Stimulated activated CD8-positive, alpha-beta memory T cell treated with anti-CD3 and anti-CD28 coated beads, Interleukin-4, amount 100 ng/mL, for 1 hour (primary cell): ENCODE measurements at regions not wholly inside any gene's neighbourhood (a gene's known extent, or its start where the extent isn't known, plus 50 kb on each side); places are given as distances from the start of the nearest gene placed in this dataset.

ENCODE experiments used
- DNase-seq, 2 donors: peaks; one replicate each; pipeline ENCODE4 v3.0.0-alpha.2; 2020; ENCODE audit warnings: low read depth in 2 of 2, low spot score in 1 of 2

- DNase-seq, result no peak
Measured at GRCh38 chrX:9087271-9088040, 53.5 kb upstream of the FAM9B start.

DNA sequence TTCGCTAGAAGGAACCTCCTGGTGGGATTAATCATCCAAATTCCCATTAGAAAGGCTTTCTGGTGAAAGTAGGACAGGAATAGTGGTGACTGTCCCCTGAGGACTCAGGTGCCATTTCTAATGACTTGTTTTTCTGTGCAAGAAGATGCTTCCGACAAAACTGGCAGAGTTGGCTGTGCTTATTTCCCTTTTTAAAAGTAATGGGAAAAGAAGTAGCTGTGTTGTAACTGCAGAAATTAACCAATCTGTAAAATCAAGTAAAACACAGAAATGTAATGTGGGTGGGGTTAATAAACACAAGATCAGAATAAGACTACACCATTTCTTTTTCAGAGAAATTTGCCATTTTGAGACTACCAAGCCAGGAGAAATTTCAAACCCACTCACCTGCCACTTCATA is 55.0 kb upstream of the FAM9B start:
- DNase-seq, result no peak

GRCh38 chrX:9090766-9091165 is 56.8 kb upstream of the FAM9B start:
- DNase-seq, result no peak

DNA sequence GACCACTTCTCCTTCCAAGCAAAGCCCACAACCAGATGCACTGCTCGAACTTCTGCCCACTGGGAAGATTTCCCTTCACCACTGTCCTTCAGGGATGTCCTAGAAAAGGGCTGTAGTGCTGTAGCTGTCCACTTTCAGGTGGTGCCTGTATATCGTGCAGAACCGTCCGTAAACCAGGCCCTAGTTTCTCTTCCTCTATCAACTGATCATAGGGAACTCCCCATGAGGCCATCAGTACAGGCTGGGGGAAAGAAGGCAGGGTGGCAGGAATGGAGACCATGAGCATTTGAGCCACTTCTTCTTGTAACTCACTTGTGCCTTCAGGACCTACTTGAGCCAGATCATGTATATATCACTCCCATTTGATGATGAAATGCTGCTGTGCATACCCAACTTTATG is 57.3 kb upstream of the FAM9B start:
- no peak for DNase-seq

GRCh38 chrX:9102956-9103355 is 69.0 kb upstream of the FAM9B start:
- DNase-seq, result no peak

DNA sequence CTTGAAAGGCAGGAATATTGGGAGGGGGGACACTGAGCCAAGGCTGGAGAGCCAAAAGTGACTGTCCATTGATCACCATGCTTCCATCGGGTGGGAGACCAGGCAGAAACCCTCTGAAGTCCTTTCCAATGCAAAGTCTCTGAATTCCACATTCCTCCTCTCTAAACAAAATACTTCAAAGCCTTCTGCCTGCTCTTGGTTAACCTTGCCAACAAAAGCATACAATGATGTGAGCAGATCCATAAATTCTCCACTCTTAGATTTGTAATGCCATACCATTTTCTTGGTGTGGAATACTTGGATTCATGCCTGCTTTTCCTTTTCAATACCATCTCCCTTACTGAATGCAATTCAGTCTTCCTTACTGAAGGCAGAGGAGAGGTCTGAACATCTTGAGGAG is 74.1 kb upstream of the FAM9B start:
- no peak for DNase-seq

DNA sequence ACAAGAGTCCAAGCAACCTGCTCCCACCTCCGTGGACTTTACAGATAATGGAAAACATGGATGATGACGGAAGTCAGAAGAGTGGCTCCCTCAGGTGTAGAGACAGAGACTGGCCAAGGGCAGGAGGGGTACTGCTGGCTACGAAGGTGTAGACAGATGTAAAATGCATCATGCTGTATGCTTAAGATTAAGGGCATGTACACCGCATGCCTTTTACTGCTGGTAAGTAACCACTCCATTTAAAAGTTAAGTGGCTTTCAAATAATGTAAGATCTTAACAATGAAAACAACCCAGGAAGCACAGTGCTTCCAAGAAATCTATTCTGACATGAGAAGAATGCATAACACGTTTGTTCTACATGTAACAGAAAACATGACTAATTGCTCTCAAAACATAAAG is 76.9 kb upstream of the FAM9B start:
- DNase-seq, result no peak

- DNase-seq, result no peak
Measured at GRCh38 chrX:9114245-9114644, 80.3 kb upstream of the FAM9B start.

- no peak for DNase-seq
Measured at GRCh38 chrX:9117851-9118250, 83.9 kb upstream of the FAM9B start.

DNA sequence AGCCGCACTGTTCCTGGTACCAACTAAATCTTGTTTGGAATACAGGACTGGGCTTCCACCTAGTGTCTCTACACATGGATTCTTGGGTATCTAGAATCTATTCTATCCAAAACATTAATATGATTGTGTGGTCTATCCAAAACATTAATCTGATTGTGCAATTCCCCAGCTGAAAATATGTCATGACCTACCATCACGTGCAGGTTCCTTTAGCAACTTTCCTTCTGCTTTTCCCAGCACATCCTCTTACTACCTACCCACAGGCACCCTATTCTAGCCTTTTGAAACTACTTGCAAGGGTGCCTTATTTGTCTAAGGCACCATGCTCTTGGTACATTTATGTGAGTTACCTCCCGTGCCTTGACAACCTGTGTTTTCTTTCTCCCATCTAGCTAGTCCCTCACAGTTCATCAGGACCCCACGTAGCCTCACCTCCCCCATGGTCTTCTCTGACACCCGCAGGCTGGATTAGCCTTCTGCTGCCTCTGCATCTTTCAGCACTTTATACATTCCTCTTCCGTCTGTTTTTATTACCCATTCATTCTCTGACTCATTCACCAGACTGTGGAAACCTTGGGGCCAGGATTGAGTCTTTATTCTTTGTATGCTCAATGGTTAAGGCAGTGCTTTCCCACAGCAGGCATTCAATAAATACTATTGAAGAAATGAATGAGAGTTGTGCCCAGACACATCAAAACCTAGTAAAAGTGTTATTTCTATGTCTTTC is 88.8 kb upstream of the FAM9B start:
- no peak for DNase-seq

- no peak for DNase-seq
Measured at GRCh38 chrX:9127986-9128385, 94.1 kb upstream of the FAM9B start.

DNA sequence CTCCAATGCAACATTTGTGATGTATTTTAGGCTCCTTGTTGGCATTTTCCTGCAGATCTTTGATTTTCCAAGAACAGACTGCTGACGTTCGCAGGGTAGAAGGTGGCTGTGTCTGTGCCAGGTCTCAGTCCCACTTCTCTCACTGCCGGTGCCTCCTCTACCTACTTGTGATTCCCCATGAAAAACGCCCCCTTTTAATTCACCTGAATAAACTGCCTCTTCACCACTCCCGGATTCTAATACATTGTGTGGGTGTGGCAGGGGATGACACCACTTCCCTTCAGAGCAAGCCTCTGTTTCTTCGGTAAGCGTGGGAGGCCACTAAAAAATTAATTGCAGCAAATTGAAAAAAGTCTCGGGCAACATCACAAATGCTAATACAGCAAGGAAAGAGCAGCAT is 96.1 kb upstream of the FAM9B start:
- DNase-seq, result no peak

- no peak for DNase-seq
Measured at GRCh38 chrX:9131066-9131465, 97.1 kb upstream of the FAM9B start.

GRCh38 chrX:9132036-9132638 is 98.2 kb upstream of the FAM9B start:
- no peak for DNase-seq

DNA sequence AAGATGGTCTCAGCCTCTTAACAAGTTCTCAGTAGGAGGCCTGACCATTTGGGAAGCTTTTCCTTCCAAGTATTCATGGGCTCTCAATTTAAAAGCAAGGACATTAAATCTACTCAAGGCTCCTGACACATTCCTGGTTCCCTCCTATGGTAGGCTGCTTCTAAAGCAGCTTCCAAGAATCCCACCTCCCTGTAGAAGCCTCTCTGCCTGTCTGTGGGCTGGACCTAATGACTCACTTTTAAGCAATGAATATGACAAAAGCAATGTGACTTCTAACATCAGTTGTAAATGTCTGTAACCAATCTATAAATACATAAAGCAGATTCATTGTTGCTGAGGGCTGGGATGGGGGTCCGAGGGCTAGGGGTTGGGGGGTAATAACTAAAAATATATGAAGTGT is 99.5 kb upstream of the FAM9B start:
- no peak for DNase-seq

DNA sequence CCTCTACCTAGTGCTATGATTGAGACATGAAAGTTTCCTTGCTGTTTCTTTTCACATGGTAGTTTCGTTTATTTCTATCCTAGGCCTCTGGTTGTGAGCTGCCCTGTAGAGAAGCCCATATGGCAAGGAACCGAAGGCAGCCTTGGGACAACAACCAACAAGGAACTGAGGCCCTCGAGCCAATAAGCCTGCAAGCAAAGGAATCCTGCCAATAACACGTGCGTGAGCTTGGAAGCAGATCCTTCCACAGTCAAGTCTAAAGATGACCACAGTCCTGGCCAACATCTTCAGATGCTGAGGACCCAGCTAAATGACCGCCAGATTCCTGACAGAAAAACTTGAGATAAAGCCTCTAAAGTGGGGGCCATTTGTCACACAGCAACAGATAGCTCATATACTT is 100.4 kb upstream of the FAM9B start:
- DNase-seq, result no peak

- no peak for DNase-seq
Measured at GRCh38 chrX:9135901-9136510, 102.1 kb upstream of the FAM9B start.

GRCh38 chrX:9137152-9137551 is 103.2 kb upstream of the FAM9B start:
- DNase-seq, result no peak

DNA sequence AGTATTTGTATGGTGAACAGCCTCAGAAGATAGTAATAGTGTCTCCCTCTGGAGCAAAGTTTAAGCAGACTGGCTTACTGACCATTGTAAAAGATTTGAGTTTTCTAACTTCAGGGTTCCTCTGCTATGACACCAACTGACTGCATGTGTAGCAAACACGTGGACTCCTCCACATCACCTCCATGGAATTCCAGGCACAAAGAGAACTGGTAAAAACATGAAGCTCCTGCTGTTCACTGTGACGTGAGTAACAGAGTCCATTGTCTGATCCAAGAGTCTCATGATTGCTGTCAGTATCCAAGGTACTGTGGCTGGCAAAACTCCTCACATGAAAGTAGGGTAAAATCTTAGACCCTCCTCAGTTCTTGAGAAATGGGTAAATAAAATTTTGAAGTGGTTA is 107.6 kb upstream of the FAM9B start:
- DNase-seq, result no peak

GRCh38 chrX:9144701-9145241 is 110.8 kb upstream of the FAM9B start:
- DNase-seq, result no peak

- no peak for DNase-seq
Measured at GRCh38 chrX:9146657-9147056, 112.7 kb upstream of the FAM9B start.

DNA sequence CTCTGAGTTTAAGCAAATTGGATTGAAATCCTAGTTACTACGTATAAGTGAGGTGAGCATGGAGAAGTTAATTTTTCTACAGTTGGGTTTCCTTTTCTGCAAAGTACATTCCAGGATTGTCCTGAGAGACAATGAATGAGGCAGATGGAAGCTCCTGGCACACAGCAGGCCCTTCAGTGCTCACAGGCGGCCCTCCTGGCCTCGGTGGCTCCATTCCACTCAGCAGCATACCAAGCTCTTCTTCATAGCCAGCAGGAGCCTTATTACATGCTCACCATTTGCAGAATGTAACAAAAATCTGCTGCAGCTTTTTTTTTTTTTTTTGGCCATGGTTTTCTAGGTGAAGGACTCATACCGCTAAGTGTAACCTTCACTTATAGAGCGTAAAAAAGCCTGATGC is 113.2 kb upstream of the FAM9B start:
- DNase-seq, result no peak
